IPS-18a (cell line): ENCODE measurements at regions not wholly inside any gene's neighbourhood (a gene's known extent, or its start where the extent isn't known, plus 50 kb on each side); places are given as distances from the start of the nearest gene placed in this dataset.

Experiments
- H3K27ac ChIP-seq: one replicate; pipeline ENCODE4 v1.5.1; 2013; ENCODE audit warnings: low read length
- H3K27me3 ChIP-seq: one replicate; pipeline ENCODE4 v1.6.1; 2013; ENCODE audit warnings: mild to moderate bottlenecking, low read length; ENCODE audit not compliant: control insufficient read depth, insufficient read depth
- H3K36me3 ChIP-seq: one replicate; pipeline ENCODE4 v1.6.1; 2013; ENCODE audit warnings: low read depth, low read length; ENCODE audit not compliant: control insufficient read depth
- H3K4me1 ChIP-seq: one replicate; pipeline ENCODE4 v1.6.1; 2013; ENCODE audit warnings: low read depth, low read length; ENCODE audit not compliant: control insufficient read depth
- H3K4me3 ChIP-seq: one replicate; pipeline ENCODE4 v1.5.1; 2013; ENCODE audit warnings: low read length
- H3K9ac ChIP-seq: one replicate; pipeline ENCODE4 v1.6.1; 2013; ENCODE audit warnings: mild to moderate bottlenecking, low read length, moderate library complexity
- H3K9me3 ChIP-seq: one replicate; pipeline ENCODE4 v1.6.1; 2013; ENCODE audit warnings: low read depth, low read length; ENCODE audit not compliant: control insufficient read depth

DNA sequence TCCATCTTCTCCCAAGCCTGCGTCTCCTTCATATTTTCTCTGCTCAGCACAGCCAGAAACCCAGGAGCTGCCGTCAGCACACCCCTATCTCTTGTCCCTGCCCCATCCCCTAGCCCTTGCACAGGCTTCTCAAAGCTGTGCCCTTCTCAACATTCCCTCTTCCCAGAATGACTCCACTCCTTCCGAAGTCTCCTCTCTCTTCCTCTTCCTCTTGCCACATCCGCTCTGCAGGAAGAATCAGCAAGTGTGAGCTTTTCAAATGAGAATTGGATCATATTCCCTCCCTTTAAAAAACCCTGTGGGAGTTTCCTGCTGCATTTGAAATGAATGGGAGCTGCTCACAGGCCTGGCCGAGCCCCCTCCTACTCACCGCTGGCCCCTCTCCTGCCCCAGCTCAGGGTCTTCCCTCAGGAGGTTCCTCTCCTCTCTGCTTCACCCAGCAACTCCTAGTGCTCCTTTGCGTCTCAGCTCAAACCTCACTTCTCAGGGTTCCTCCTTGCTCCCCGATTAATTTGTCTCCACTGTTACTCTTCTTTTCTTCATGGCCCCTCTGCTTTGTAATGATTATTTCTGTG is 528.5 kb upstream of the CCDC196 start:
- H3K4me1 ChIP-seq: peaks cover 25% of the 10 kb centered on the region
- no peaks in the 10 kb centered on the region for H3K36me3 ChIP-seq
- no peak overlapping the region for H3K4me3 ChIP-seq
- no peaks in the 10 kb centered on the region for H3K27me3 ChIP-seq
- no peak overlapping the region for H3K9ac ChIP-seq
- H3K9me3 ChIP-seq: no peaks in the 10 kb centered on the region
- H3K27ac ChIP-seq: peak overlapping the region; percentile 40

DNA sequence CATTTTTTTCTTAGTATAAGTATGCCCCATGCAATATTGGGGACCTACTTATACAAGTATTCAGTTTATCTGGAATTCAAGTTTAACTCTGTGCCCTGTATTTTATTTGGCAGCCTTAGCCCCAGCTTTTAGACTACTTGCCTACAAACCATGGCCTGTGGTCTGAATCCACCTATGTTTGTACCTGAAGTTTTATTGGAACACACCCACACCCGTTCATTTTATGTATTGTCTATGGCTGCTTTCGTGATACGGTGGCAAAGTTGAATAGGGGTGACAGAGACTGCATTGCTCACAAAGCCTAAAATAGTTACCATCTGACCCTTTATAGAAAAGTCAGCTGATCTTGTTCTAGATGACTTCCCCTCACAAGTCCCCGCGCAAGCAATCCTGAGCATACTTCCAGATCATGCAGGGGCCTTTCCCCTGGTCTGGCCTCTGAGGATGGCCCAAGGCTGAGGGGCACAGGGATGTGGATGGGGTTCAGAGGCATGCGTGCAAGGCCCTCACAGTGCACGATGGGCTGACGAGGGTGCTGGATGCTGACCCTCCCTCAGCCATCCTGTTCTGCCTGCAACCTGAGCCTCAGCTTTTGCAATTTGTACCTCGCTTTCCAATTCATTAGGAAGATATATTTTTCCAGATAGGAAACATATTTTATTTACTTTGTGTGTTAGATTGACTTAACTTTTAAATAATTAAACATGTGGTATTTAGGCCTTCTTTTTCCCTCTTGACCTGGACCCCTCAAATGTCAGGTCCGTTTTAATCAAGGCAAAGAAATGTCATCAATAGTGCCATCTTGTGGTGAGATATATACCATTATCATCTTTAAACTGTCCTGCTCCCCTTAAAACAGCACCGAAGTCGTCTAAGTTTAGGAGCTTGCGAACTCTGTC is 527.3 kb upstream of the CCDC196 start:
- no peak overlapping the region for H3K9ac ChIP-seq
- H3K36me3 ChIP-seq: no peaks in the 10 kb centered on the region
- no peaks in the 10 kb centered on the region for H3K9me3 ChIP-seq
- H3K27me3 ChIP-seq: no peaks in the 10 kb centered on the region
- no peak overlapping the region for H3K27ac ChIP-seq
- H3K4me1 ChIP-seq: peaks cover 25% of the 10 kb centered on the region
- H3K4me3 ChIP-seq: no peak overlapping the region

DNA sequence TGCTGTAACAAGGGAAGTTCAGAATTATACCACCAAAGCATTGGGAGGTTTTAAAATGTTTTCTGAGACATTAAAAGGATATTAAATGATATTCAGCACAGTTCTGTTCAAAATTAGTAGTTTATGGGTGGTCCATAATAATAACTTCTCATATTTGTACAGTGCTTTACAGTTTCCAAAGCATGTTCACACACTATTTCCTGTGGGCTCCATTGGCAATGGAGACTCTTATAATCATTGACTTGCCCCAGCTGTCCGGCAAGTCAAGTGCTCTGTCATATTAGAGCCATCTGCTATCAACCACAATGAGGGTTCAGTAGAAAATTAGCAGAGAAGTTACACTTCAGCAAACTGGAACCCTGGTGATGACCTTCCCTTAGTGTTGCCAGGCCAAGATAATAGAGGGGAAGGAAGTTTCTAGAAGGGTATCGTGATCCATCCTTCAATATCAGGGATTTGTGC is 526.6 kb upstream of the CCDC196 start:
- H3K27ac ChIP-seq: no peak overlapping the region
- H3K36me3 ChIP-seq: no peaks in the 10 kb centered on the region
- no peaks in the 10 kb centered on the region for H3K27me3 ChIP-seq
- H3K4me3 ChIP-seq: no peak overlapping the region
- H3K9me3 ChIP-seq: no peaks in the 10 kb centered on the region
- H3K4me1 ChIP-seq: peaks cover 25% of the 10 kb centered on the region
- H3K9ac ChIP-seq: no peak overlapping the region

DNA sequence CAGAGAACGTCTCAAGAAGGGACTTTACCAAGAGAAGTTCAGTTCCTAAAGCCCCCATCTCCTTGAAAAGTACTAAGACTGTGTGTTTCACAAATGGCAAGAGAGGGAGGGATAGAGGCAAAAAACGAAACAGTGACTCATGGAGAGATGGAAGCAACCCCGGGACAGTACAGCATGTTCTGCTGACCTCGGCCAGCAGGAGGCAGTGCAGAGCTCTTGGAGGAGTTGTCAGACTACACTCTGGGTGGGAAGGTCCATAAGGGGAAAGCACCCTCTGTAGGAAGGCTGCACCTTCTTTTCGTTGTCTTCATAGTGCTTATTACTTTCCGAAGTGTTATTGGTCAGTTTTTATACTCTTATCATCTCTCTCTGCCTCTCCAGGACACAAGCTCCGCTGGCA is 525.2 kb upstream of the CCDC196 start:
- Histone ChIP-seq H3K27ac (no peak overlapping the region), H3K27me3 (no peaks in the 10 kb centered on the region), H3K9me3 (no peaks in the 10 kb centered on the region), H3K36me3 (no peaks in the 10 kb centered on the region), H3K4me1 (peaks cover 25% of the 10 kb centered on the region), H3K9ac (no peak overlapping the region), H3K4me3 (no peak overlapping the region)

DNA sequence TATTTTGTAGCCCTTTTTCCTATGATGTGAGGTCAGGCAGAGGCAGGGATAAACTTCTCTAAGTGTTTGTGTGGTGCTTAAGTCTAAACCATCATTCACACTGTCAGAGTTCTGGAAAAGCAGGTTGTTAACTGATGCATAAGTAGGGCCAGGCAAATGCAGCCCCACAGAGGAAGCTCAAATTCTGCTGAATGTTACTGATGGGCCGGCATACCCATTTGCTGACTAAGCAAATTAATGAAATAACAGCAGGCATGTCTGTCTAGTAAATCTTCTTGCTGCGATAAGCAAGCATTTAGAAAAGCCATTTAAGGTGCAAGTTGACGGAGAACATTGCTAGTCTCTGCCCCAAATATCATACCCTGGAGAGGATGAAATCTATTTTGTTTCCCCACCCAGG is 523.2 kb upstream of the CCDC196 start:
- H3K36me3 ChIP-seq: no peaks in the 10 kb centered on the region
- no peak overlapping the region for H3K27ac ChIP-seq
- no peaks in the 10 kb centered on the region for H3K9me3 ChIP-seq
- H3K9ac ChIP-seq: no peak overlapping the region
- H3K4me3 ChIP-seq: no peak overlapping the region
- H3K27me3 ChIP-seq: no peaks in the 10 kb centered on the region
- peaks cover 17% of the 10 kb centered on the region for H3K4me1 ChIP-seq

DNA sequence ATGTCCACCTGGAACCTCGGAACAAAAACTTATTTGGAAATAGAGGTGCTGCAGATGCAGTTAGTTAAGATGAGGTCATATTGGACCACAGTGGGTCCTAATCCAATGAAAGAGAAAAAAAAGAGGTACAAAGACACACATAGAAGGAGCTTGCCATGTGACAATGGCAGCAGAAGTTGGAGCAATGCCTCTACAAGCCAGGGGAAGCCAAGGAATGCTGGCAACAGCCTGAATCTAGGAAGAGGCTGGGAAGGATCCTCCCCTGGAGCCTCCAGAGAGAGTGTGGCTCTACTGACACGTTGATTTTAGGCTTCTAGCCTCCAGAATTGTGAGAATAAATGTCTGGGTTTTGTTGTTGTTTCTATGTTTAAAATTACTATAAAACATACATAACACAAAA is 521.8 kb upstream of the CCDC196 start:
- H3K9ac ChIP-seq: no peak overlapping the region

DNA sequence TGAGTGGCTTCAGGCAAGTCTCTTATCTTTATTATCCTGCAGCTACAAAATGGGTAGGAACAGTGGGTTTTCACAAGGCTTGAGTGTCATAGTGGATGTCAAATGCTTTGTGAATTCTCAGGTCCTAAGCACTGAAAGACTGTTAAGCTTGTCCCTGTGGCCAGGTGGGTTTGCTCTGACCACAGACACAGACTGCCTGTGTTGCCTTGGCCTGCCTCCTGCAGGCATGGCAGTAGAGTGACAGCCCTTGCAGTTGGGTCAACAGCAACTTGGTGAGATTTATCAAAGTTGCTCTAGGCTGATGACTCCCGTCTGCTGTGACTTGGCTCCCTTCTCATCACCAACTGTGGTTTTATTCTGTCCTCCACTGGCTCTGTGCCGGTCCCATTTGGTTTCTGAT is 520.0 kb upstream of the CCDC196 start:
- H3K4me1 ChIP-seq: no peaks in the 10 kb centered on the region
- no peak overlapping the region for H3K9ac ChIP-seq
- no peak overlapping the region for H3K27ac ChIP-seq
- no peaks in the 10 kb centered on the region for H3K27me3 ChIP-seq
- H3K4me3 ChIP-seq: no peak overlapping the region
- H3K9me3 ChIP-seq: no peaks in the 10 kb centered on the region
- no peaks in the 10 kb centered on the region for H3K36me3 ChIP-seq

More for the DNA sequence above, 521.8 kb upstream of the CCDC196 start:
- Histone ChIP-seq H3K4me1 (peaks cover 5% of the 10 kb centered on the region), H3K4me3 (no peak overlapping the region), H3K9me3 (no peaks in the 10 kb centered on the region), H3K36me3 (no peaks in the 10 kb centered on the region), H3K27ac (no peak overlapping the region), H3K27me3 (no peaks in the 10 kb centered on the region)

DNA sequence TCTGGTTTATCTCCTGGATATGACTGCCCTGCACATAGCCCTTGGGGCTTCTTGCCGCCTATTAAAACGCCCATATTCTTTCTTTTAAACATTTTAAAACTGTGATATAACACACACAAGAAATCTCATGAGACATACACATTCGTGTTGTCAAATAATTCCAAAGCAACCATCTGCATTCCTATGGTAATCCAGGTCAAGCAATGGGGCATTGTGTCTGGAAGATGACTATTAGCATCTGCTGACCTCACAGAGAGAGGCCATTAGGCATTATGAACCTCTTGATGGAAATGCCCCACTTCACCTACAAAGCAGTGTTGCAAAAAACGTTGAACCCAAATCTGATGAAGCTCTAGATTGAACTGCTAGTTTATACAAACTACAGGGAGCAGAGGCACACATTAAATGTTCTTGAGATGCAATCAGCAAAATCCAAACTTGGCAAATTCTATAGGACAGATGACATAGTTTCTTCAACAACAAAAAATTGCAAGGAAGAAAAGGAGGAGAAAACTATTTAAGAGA is 513.8 kb upstream of the CCDC196 start:
- Histone ChIP-seq H3K27ac (no peak overlapping the region), H3K4me1 (peaks cover 9% of the 10 kb centered on the region), H3K36me3 (no peaks in the 10 kb centered on the region), H3K9me3 (no peaks in the 10 kb centered on the region), H3K4me3 (no peak overlapping the region), H3K9ac (no peak overlapping the region), H3K27me3 (no peaks in the 10 kb centered on the region)

DNA sequence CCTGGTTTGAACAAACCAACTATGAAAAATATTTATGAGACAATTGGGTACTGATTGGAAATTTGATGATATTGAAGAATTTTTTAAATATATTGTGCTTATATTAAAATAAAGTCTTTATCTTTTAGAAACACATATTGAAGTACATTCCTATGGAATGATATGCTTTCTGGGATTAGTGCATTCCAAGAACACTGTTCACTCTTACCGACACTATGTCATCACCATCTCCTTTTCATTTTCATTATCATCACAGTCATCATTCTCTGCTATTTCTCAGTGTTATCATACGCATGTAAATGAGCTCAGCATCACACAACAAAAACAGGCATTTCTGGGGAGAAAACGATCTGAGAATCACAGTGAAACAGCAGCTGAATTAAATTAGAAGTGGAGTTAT is 513.3 kb upstream of the CCDC196 start:
- Histone ChIP-seq H3K36me3 (no peaks in the 10 kb centered on the region), H3K4me3 (no peak overlapping the region), H3K27me3 (no peaks in the 10 kb centered on the region)

DNA sequence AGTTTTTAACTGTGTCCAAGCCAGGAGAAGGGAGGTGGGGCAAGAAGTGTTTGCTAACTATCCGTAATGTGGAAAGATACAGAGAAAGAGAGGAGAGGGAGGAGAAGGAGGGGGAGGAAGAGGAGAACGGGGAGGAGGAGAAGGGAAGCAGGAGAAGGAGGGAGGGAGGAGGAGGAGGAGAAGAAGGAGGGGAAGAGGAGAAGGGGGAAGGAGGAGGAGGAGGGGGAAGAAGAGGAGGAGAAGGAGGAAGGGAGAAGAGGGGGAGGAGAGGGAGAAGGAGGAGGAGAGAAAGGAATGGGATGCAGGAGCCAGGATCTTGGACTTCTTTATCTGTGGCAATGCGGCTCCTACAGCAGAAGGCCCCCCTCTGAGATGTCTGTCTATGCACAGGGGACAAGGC is 510.3 kb upstream of the CCDC196 start:
- Histone ChIP-seq H3K36me3 (no peaks in the 10 kb centered on the region), H3K9me3 (no peaks in the 10 kb centered on the region), H3K4me3 (no peak overlapping the region), H3K4me1 (peaks cover 9% of the 10 kb centered on the region), H3K27ac (no peak overlapping the region), H3K27me3 (no peaks in the 10 kb centered on the region), H3K9ac (no peak overlapping the region)

More for the DNA sequence above, 513.3 kb upstream of the CCDC196 start:
- Histone ChIP-seq H3K9me3 (no peaks in the 10 kb centered on the region), H3K4me1 (peaks cover 9% of the 10 kb centered on the region), H3K9ac (no peak overlapping the region), H3K27ac (no peak overlapping the region)

DNA sequence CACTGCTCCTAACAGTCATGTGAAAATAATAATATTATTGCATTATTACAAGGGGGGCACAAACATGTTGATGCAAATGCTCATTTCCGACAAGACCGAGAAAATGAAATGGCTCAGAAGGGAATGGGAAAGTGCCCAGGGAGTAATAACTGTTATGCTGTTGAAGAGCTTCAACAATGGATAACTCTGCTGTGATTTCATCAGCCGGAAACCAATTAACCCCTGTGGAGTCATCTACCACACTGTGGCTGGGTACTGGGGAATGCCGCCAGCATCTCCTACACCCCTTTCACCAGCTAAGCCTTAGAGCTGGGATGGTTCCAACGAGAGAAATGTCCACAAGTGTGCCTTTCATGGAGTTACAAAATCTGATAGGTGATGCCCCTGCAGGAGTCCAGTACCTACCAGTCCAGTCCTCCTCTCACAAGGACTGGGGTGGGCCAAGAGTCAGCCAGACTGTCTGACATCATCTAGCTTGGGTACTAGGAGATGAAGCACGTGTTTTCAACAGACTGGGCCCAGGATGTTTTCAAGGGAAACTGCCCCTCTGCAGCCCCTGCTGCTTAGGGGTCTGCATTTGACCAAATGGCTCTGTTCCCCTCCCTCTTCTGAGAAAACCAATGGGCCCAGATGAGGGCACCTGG is 509.3 kb upstream of the CCDC196 start:
- H3K4me3 ChIP-seq: no peak overlapping the region
- H3K36me3 ChIP-seq: no peaks in the 10 kb centered on the region

More for the DNA sequence above, 509.3 kb upstream of the CCDC196 start:
- Histone ChIP-seq H3K4me1 (peaks cover 9% of the 10 kb centered on the region), H3K27me3 (no peaks in the 10 kb centered on the region), H3K9ac (no peak overlapping the region), H3K9me3 (no peaks in the 10 kb centered on the region), H3K27ac (no peak overlapping the region)
